GM10266 (cell line): ENCODE measurements at regions not wholly inside any gene's neighbourhood (a gene's known extent, or its start where the extent isn't known, plus 50 kb on each side); places are given as distances from the start of the nearest gene placed in this dataset.

Source experiments
- DNase-seq: peaks from one replicate; pipeline ENCODE4 v3.0.0; 2012; ENCODE audit errors: extremely low spot score
- CTCF ChIP-seq: IDR thresholded peaks from 2 replicates; pipeline ENCODE4 v1.5.1; 2012; ENCODE audit warnings: mild to moderate bottlenecking, low read depth; ENCODE audit not compliant: control insufficient read depth, insufficient read depth; ENCODE audit errors: missing control alignments

GRCh38 chr21:23955135-23955843, 1652.0 kb downstream of the MRPL39 start:
- TF ChIP-seq CTCF: no peak
- no peak for DNase-seq

GRCh38 chr21:23952269-23952668, 1655.0 kb downstream of the MRPL39 start:
- no peak for TF ChIP-seq CTCF
- DNase-seq: no peak

- TF ChIP-seq CTCF: no peak
- DNase-seq: no peak
Observed at GRCh38 chr21:23951251-23951650, 1656.0 kb downstream of the MRPL39 start.

GRCh38 chr21:23950344-23950743, 1656.9 kb downstream of the MRPL39 start:
- TF ChIP-seq CTCF: no peak
- no peak for DNase-seq

- TF ChIP-seq CTCF: no peak
- DNase-seq: no peak
Observed at GRCh38 chr21:23949493-23949892, 1657.8 kb downstream of the MRPL39 start.

GRCh38 chr21:23939369-23940065, 1667.8 kb downstream of the MRPL39 start:
- TF ChIP-seq CTCF: no peak
- no peak for DNase-seq

- TF ChIP-seq CTCF: no peak
- no peak for DNase-seq
Observed at GRCh38 chr21:23936991-23937390, 1670.3 kb downstream of the MRPL39 start.
